ENCODE measurements at regions not wholly inside any gene's neighbourhood (a gene's known extent, or its start where the extent isn't known, plus 50 kb on each side); places are given as distances from the start of the nearest gene placed in this dataset.

- 75% methylated on average over 2 of the region's 2 CpGs for WGBS (ENCODE audit: insufficient coverage)
- ATAC-seq (no peak), DNase-seq (no peak)
- intact Hi-C loops (cut with micrococcal nuclease) = no loop called here
- no peaks in the 10 kb centered on the region for H3K9me3 ChIP-seq (ENCODE audit: control insufficient read depth, insufficient read depth, low read length)
- peaks cover 0 to 18% of the 10 kb centered on the region in 2 donors for H3K27me3 Mint-ChIP-seq (ENCODE audit: low read depth in 2 of 2)
- H3K4me3 Mint-ChIP-seq = no peak overlapping the region
- no peak overlapping the region for H3K27ac ChIP-seq (ENCODE audit: low read length)
- no peak overlapping the region for H3K4me3 ChIP-seq (ENCODE audit: low read length)
- no peaks in the 10 kb centered on the region for H3K4me1 ChIP-seq (ENCODE audit: control insufficient read depth, insufficient read depth, low read length)
- H3K36me3 ChIP-seq (ENCODE audit: control insufficient read depth, insufficient read depth, low read length) = no peaks in the 10 kb centered on the region
- H3K27me3 ChIP-seq (ENCODE audit: control insufficient read depth, insufficient read depth, low read length) = no peaks in the 10 kb centered on the region
- no peaks in the 10 kb centered on the region for H3K36me3 Mint-ChIP-seq
- H3K9me3 Mint-ChIP-seq = no peaks in the 10 kb centered on the region
- no peak for TF ChIP-seq CTCF (IDR thresholded peaks at IDR 0.05)
- H3K27ac Mint-ChIP-seq = no peak overlapping the region
- no peaks in the 10 kb centered on the region for H3K4me1 Mint-ChIP-seq
These were observed 166.3 kb upstream of the KIF2A start for GRCh38 chr5:62139741-62140140.

- TF ChIP-seq CTCF (IDR thresholded peaks at IDR 0.05) = no peak
- Mint-ChIP-seq H3K4me1 (no peaks in the 10 kb centered on the region), H3K4me3 (no peak overlapping the region), H3K9me3 (no peaks in the 10 kb centered on the region), H3K36me3 (no peaks in the 10 kb centered on the region), H3K27ac (no peak overlapping the region), H3K27me3 (ENCODE audit: low read depth in 2 of 2) (peaks cover 7 to 34% of the 10 kb centered on the region in 2 donors)
- Histone ChIP-seq H3K36me3 (ENCODE audit: control insufficient read depth, insufficient read depth, low read length) (no peaks in the 10 kb centered on the region), H3K4me3 (ENCODE audit: low read length) (no peak overlapping the region), H3K4me1 (ENCODE audit: control insufficient read depth, insufficient read depth, low read length) (no peaks in the 10 kb centered on the region), H3K27ac (ENCODE audit: low read length) (no peak overlapping the region), H3K27me3 (ENCODE audit: control insufficient read depth, insufficient read depth, low read length) (no peaks in the 10 kb centered on the region), H3K9me3 (ENCODE audit: control insufficient read depth, insufficient read depth, low read length) (no peaks in the 10 kb centered on the region)
- DNase-seq (no peak), ATAC-seq (no peak)
- 67% methylated on average over 4 of the region's 4 CpGs for WGBS (ENCODE audit: insufficient coverage)
- intact Hi-C loops (cut with micrococcal nuclease) = no loop called here
These were observed 163.7 kb upstream of the KIF2A start for GRCh38 chr5:62142351-62142750.

- Mint-ChIP-seq H3K4me1 (no peaks in the 10 kb centered on the region), H3K27me3 (ENCODE audit: low read depth in 2 of 2) (peaks cover 7 to 34% of the 10 kb centered on the region in 2 donors), H3K4me3 (no peak overlapping the region), H3K27ac (no peak overlapping the region), H3K9me3 (no peaks in the 10 kb centered on the region), H3K36me3 (no peaks in the 10 kb centered on the region)
- no peaks in the 10 kb centered on the region for H3K36me3 ChIP-seq (ENCODE audit: control insufficient read depth, insufficient read depth, low read length)
- TF ChIP-seq CTCF (IDR thresholded peaks at IDR 0.05) = no peak
- WGBS (ENCODE audit: insufficient coverage) = 49% methylated on average over 12 of the region's 13 CpGs
- no peaks in the 10 kb centered on the region for H3K27me3 ChIP-seq (ENCODE audit: control insufficient read depth, insufficient read depth, low read length)
- H3K4me1 ChIP-seq (ENCODE audit: control insufficient read depth, insufficient read depth, low read length) = no peaks in the 10 kb centered on the region
- peak in 1 of 2 donors; percentile 3 for DNase-seq
- H3K9me3 ChIP-seq (ENCODE audit: control insufficient read depth, insufficient read depth, low read length) = peaks cover 1% of the 10 kb centered on the region
- no peak overlapping the region for H3K27ac ChIP-seq (ENCODE audit: low read length)
- H3K4me3 ChIP-seq (ENCODE audit: low read length) = no peak overlapping the region
- intact Hi-C loops (cut with micrococcal nuclease) = no loop called here
- ATAC-seq = no peak
These were observed 162.5 kb upstream of the KIF2A start for GRCh38 chr5:62143268-62144229.

All from natural killer cell (primary cell).